Lower lobe of right lung (tissue), 2 donors: ENCODE measurements at regions not wholly inside any gene's neighbourhood (a gene's known extent, or its start where the extent isn't known, plus 50 kb on each side); places are given as distances from the start of the nearest gene placed in this dataset.
"Not testable (repeated sequence)": the region's sequence is repeated elsewhere in the genome, so short reads cannot be mapped to it uniquely, and the experiment has no call there.

Experiments
- ATAC-seq, 2 donors: fragments of 200-7000 bp; cut with Tn5 transposase; one replicate each; pipeline ENCODE4 v1.9.1; 2020 to 2022; ENCODE audit warnings: mild to moderate bottlenecking in 2 of 2, moderate library complexity in 2 of 2
- DNase-seq: peaks from one replicate; pipeline ENCODE4 v3.0.0-alpha.2; 2020
- H3K27ac ChIP-seq: fragments of 200-600 bp; one replicate; pipeline ENCODE4 v1.8.0; 2022
- H3K27me3 ChIP-seq: fragments of 200-600 bp; one replicate; pipeline ENCODE4 v1.8.0; 2022; ENCODE audit warnings: low read depth
- H3K36me3 ChIP-seq: fragments of 200-600 bp; one replicate; pipeline ENCODE4 v1.8.0; 2022; ENCODE audit warnings: mild to moderate bottlenecking
- H3K4me1 ChIP-seq: fragments of 200-600 bp; one replicate; pipeline ENCODE4 v1.8.0; 2022
- H3K4me3 ChIP-seq: fragments of 200-600 bp; one replicate; pipeline ENCODE4 v1.8.0; 2022; ENCODE audit warnings: mild to moderate bottlenecking
- H3K9me3 ChIP-seq: fragments of 200-600 bp; one replicate; pipeline ENCODE4 v1.8.0; 2022
- intact Hi-C: fragments of 100-400 bp; cut with DNase I; formaldehyde crosslinking; loops from one replicate; pipeline ENCODE4 v1.11.0; 2022
- TF ChIP-seq, protein P1 (sequence below): fragments of 200-600 bp; IDR thresholded peaks from one replicate; pipeline ENCODE4 v1.8.0; 2022; ENCODE audit warnings: antibody characterized with exemption, mild to moderate bottlenecking
- donor health status: DM: no; HTN: yes; CAD: no; lungs with severe emphysema.

DNA sequence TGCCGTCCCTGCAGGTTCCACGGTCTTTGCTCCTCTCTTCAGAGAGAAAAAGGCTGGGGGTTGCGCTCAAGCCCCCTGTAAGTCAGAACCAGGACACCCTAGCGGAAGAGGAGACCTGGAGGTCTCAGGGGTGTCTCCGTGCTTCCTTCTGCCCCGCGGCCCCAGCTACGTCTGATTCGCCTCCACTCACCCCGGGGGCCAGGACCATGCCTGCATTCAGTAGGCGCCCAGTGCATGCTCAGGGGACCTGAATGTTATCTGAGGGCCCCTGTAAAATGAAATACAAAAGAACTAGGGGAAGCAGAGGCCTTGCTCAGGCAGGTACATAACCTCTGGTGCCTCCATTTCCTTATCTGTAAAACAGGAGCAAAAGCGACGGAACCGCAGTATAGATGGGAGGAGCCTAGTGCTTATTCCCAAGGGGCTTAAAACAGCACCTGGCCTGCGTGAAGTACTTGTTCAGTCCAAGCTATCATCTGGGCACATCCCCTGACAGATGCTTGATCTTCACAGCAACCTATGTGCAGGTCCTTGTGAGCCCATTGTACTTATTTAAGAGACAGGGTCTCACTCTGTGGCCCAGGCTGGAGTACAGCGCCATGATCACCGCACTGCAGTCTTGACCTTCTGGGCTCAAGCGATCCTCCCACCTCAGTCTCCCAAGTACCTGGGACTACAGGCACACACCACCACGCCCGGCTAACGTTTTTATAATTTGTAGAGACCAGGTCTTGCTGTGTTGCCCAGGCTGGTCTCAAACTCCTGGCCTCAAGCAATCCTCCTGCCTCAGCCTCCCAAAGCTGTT lies 110.3 kb upstream of the NCOR2 start:
- H3K27me3 ChIP-seq: no peaks in the 10 kb centered on the region
- no peak overlapping the region for H3K27ac ChIP-seq
- H3K9me3 ChIP-seq: no peaks in the 10 kb centered on the region
- ATAC-seq: no peak
- intact Hi-C loops: no loop called here
- no peaks in the 10 kb centered on the region for H3K36me3 ChIP-seq
- no peak overlapping the region for H3K4me3 ChIP-seq
- TF ChIP-seq, protein P1, sequence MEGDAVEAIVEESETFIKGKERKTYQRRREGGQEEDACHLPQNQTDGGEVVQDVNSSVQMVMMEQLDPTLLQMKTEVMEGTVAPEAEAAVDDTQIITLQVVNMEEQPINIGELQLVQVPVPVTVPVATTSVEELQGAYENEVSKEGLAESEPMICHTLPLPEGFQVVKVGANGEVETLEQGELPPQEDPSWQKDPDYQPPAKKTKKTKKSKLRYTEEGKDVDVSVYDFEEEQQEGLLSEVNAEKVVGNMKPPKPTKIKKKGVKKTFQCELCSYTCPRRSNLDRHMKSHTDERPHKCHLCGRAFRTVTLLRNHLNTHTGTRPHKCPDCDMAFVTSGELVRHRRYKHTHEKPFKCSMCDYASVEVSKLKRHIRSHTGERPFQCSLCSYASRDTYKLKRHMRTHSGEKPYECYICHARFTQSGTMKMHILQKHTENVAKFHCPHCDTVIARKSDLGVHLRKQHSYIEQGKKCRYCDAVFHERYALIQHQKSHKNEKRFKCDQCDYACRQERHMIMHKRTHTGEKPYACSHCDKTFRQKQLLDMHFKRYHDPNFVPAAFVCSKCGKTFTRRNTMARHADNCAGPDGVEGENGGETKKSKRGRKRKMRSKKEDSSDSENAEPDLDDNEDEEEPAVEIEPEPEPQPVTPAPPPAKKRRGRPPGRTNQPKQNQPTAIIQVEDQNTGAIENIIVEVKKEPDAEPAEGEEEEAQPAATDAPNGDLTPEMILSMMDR: no peak
- peaks cover 50% of the 10 kb centered on the region for H3K4me1 ChIP-seq
- DNase-seq: no peak

GRCh38 chr12:124676714-124677462 lies 109.5 kb upstream of the NCOR2 start:
- Histone ChIP-seq H3K9me3 (no peaks in the 10 kb centered on the region), H3K27ac (no peak overlapping the region), H3K36me3 (no peaks in the 10 kb centered on the region), H3K4me1 (peaks cover 41% of the 10 kb centered on the region), H3K27me3 (no peaks in the 10 kb centered on the region), H3K4me3 (no peak overlapping the region)
- ATAC-seq (no peak), DNase-seq (no peak)
- TF ChIP-seq, protein P1: no peak
- intact Hi-C loops: no loop called here

- Histone ChIP-seq H3K9me3 (no peaks in the 10 kb centered on the region), H3K36me3 (no peaks in the 10 kb centered on the region), H3K4me1 (peaks cover 34% of the 10 kb centered on the region), H3K27me3 (no peaks in the 10 kb centered on the region), H3K4me3 (no peak overlapping the region), H3K27ac (no peak overlapping the region)
- intact Hi-C loops: no loop called here
- ATAC-seq (peak; percentile 16 to 30), DNase-seq (no peak)
- TF ChIP-seq, protein P1: no peak
Observed at GRCh38 chr12:124675881-124676713, 108.7 kb upstream of the NCOR2 start.

- H3K27me3 ChIP-seq: no peaks in the 10 kb centered on the region
- no peaks in the 10 kb centered on the region for H3K36me3 ChIP-seq
- H3K27ac ChIP-seq: no peak overlapping the region
- no peaks in the 10 kb centered on the region for H3K9me3 ChIP-seq
- intact Hi-C loops: no loop called here
- no peak overlapping the region for H3K4me3 ChIP-seq
- ATAC-seq (no peak), DNase-seq (no peak)
- H3K4me1 ChIP-seq: peaks cover 25% of the 10 kb centered on the region
- TF ChIP-seq, protein P1: no peak
Observed at GRCh38 chr12:124674937-124675336, 107.5 kb upstream of the NCOR2 start.

GRCh38 chr12:124673801-124674617 lies 106.6 kb upstream of the NCOR2 start:
- ATAC-seq (no peak), DNase-seq (no peak)
- Histone ChIP-seq H3K36me3 (no peaks in the 10 kb centered on the region), H3K4me3 (no peak overlapping the region), H3K9me3 (no peaks in the 10 kb centered on the region), H3K27ac (no peak overlapping the region), H3K4me1 (peaks cover 18% of the 10 kb centered on the region), H3K27me3 (no peaks in the 10 kb centered on the region)
- intact Hi-C loops: no loop called here
- TF ChIP-seq, protein P1: no peak

DNA sequence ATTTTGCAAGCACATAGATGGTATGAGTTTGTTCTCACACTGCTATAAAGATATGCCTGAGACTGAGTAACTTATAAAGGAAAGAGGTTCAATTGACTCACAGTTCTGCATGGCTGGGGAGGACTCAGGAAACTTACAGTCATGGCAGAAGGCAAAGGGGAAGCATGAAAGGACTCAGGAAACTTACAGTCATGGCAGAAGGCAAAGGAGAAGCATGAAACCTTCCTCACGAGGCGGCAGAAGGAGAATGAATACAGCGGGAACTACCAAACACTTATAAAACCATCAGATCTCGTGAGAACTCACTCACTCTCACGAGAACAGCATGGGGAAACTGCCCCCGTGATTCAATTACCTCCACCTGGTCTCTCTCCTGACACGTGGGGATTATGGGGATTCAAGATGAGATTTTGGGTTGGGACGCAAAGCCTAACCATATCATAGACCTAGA lies 101.9 kb upstream of the NCOR2 start:
- H3K27me3 ChIP-seq, intact Hi-C loops, H3K9me3 ChIP-seq, DNase-seq, ATAC-seq, H3K36me3 ChIP-seq, H3K4me3 ChIP-seq: not testable (repeated sequence)
- Histone ChIP-seq H3K4me1 (peaks cover 27% of the 10 kb centered on the region), H3K27ac (peak overlapping the region; percentile 62)
